PC-3 (cell line): ENCODE measurements at regions not wholly inside any gene's neighbourhood (a gene's known extent, or its start where the extent isn't known, plus 50 kb on each side); places are given as distances from the start of the nearest gene placed in this dataset.

Experiments used
- ATAC-seq: fragments of 200-7000 bp; cut with Tn5 transposase; 2 replicates; pipeline ENCODE4 v1.9.1; 2020; ENCODE audit warnings: mild to moderate bottlenecking, moderate library complexity
- BruUV-seq: library from RNA; stranded (reverse); fragments of 400-500 nt; replicated peaks from 2 replicates; lab custom pipeline; 2021; lab: Mats Ljungman, UMichigan
- CTCF ChIA-PET: fragments of 300-600 bp; sonication (Branson Sonifier 250); formaldehyde crosslinking; loops from one replicate; lab custom pipeline; 2022; ENCODE audit warnings: antibody characterized with exemption; lab: Charles Lee
- POLR2A ChIA-PET: fragments of 300-600 bp; sonication (Branson Sonifier 250); formaldehyde crosslinking; loops from one replicate; lab custom pipeline; 2022; ENCODE audit warnings: antibody characterized with exemption; ENCODE audit not compliant: unreplicated experiment; lab: Charles Lee
- DNase-seq: peaks from one replicate; pipeline ENCODE4 v3.0.0-alpha.2; 2015
- H2AFZ ChIP-seq: fragments of 300-600 bp; sonication (generic); 2 replicates; pipeline ENCODE4 v1.6.0; 2016; ENCODE audit warnings: antibody characterized with exemption, low read length
- H3F3A ChIP-seq: fragments of 300-600 bp; sonication (generic); one replicate; pipeline ENCODE4 v1.6.0; 2017; ENCODE audit warnings: antibody characterized with exemption, low read length, control low read depth, mild to moderate bottlenecking; ENCODE audit not compliant: unreplicated experiment
- H3K27ac ChIP-seq: fragments of 300-600 bp; sonication (generic); 2 replicates; pipeline ENCODE4 v1.5.1; 2016; ENCODE audit warnings: mild to moderate bottlenecking, low read length
- H3K27me3 ChIP-seq: fragments of 300-600 bp; sonication (generic); 2 replicates; pipeline ENCODE4 v1.6.1; 2016; ENCODE audit warnings: low read length, mixed read lengths
- H3K36me3 ChIP-seq: fragments of 300-600 bp; sonication (generic); 2 replicates; pipeline ENCODE4 v1.6.1; 2016; ENCODE audit warnings: low read depth, mixed run types, low read length, mixed read lengths
- H3K4me1 ChIP-seq: fragments of 300-600 bp; sonication (generic); 2 replicates; pipeline ENCODE4 v1.5.1; 2016; ENCODE audit warnings: low read length; ENCODE audit not compliant: insufficient read depth
- H3K4me2 ChIP-seq: fragments of 300-600 bp; sonication (generic); 2 replicates; pipeline ENCODE4 v1.6.0; 2016; ENCODE audit warnings: low read length
- H3K4me3 ChIP-seq: fragments of 300-600 bp; sonication (generic); 2 replicates; pipeline ENCODE4 v1.5.1; 2016; ENCODE audit warnings: mild to moderate bottlenecking, low read length, mixed read lengths
- H3K79me2 ChIP-seq: fragments of 300-600 bp; sonication (generic); 2 replicates; pipeline ENCODE4 v1.6.1; 2017; ENCODE audit warnings: low read length, mixed read lengths
- H3K9ac ChIP-seq: fragments of 300-600 bp; sonication (generic); 2 replicates; pipeline ENCODE4 v1.6.0; 2016; ENCODE audit warnings: mild to moderate bottlenecking, low read length
- H3K9me2 ChIP-seq: fragments of 300-600 bp; sonication (generic); replicated peaks from 2 replicates; pipeline ENCODE4 v1.6.1; 2016; ENCODE audit warnings: mixed run types, low read length, mixed read lengths
- H3K9me3 ChIP-seq: fragments of 300-600 bp; sonication (generic); 2 replicates; pipeline ENCODE4 v1.6.1; 2016; ENCODE audit warnings: low read length, mixed read lengths
- H4K20me1 ChIP-seq: fragments of 300-600 bp; sonication (generic); 2 replicates; pipeline ENCODE4 v1.6.1; 2016; ENCODE audit warnings: low read length, mixed read lengths
- CTCF ChIP-seq: fragments of 300-600 bp; sonication (generic); conservative IDR thresholded peaks from 2 replicates; pipeline ENCODE4 v1.5.1; 2017; ENCODE audit warnings: antibody characterized with exemption, low read depth, mild to moderate bottlenecking, low read length
- EZH2 ChIP-seq: fragments of 300-600 bp; sonication (generic); IDR thresholded peaks from one replicate; pipeline ENCODE4 v1.6.1; 2017; ENCODE audit warnings: antibody characterized with exemption, mild to moderate bottlenecking, low read length; ENCODE audit not compliant: unreplicated experiment
- EZH2phosphoT487 ChIP-seq: fragments of 300-600 bp; sonication (generic); IDR thresholded peaks from 2 replicates; pipeline ENCODE4 v1.6.1; 2018; ENCODE audit warnings: mild to moderate bottlenecking, antibody characterized with exemption, low read length, borderline replicate concordance
- intact Hi-C: fragments of 100-400 bp; cut with micrococcal nuclease; formaldehyde crosslinking; loops from 2 replicates; pipeline ENCODE4 v1.9.0; 2023

GRCh38 chr15:87756072-87756471, 500.5 kb downstream of the NTRK3 start:
- ChIA-PET POLR2A (no interaction called here), CTCF (no interaction called here)
- H3K4me3 ChIP-seq, result no peak overlapping the region
- H3K4me1 ChIP-seq, result peaks cover 14% of the 10 kb centered on the region; the same call in 1 of the 2 replicates
- H3K27me3 ChIP-seq, result no peaks in the 10 kb centered on the region
- H3K9me3 ChIP-seq, result no peaks in the 10 kb centered on the region; the same call in 1 of the 2 replicates
- H3K79me2 ChIP-seq, result no peaks in the 10 kb centered on the region
- no peak overlapping the region for H3K4me2 ChIP-seq
- H3K9me2 ChIP-seq, result no peaks in the 10 kb centered on the region
- H3F3A ChIP-seq, result no peaks in the 10 kb centered on the region
- BruUV-seq, result no TSS peak
- TF ChIP-seq CTCF (no peak), EZH2 (no peak), EZH2phosphoT487 (no peak)
- no peak overlapping the region for H2AFZ ChIP-seq
- no peaks in the 10 kb centered on the region for H3K36me3 ChIP-seq
- H3K9ac ChIP-seq, result no peak overlapping the region
- no peak for ATAC-seq
- no peak overlapping the region for H3K27ac ChIP-seq
- no peak for DNase-seq
- intact Hi-C loops, result no loop called here
- no peaks in the 10 kb centered on the region for H4K20me1 ChIP-seq

GRCh38 chr15:87755226-87755625, 501.3 kb downstream of the NTRK3 start:
- Histone ChIP-seq H3F3A (no peaks in the 10 kb centered on the region), H3K4me2 (no peak overlapping the region), H3K4me1 (peaks cover 14% of the 10 kb centered on the region; the same call in 1 of the 2 replicates), H4K20me1 (no peaks in the 10 kb centered on the region), H3K27ac (no peak overlapping the region), H3K4me3 (no peak overlapping the region), H3K79me2 (no peaks in the 10 kb centered on the region), H3K36me3 (no peaks in the 10 kb centered on the region), H2AFZ (no peak overlapping the region), H3K9me2 (no peaks in the 10 kb centered on the region), H3K9ac (no peak overlapping the region), H3K9me3 (no peaks in the 10 kb centered on the region), H3K27me3 (no peaks in the 10 kb centered on the region)
- intact Hi-C loops, result no loop called here
- no TSS peak for BruUV-seq
- DNase-seq, result peak; percentile 35
- CTCF ChIA-PET, result no interaction called here
- POLR2A ChIA-PET, result no interaction called here
- TF ChIP-seq EZH2, result no peak
- no peak for TF ChIP-seq CTCF
- TF ChIP-seq EZH2phosphoT487, result no peak
- ATAC-seq, result no peak

GRCh38 chr15:87753539-87753938, 503.0 kb downstream of the NTRK3 start:
- H3K9me2 ChIP-seq, result no peaks in the 10 kb centered on the region
- H3K4me1 ChIP-seq, result peaks cover 14% of the 10 kb centered on the region; the same call in 1 of the 2 replicates
- DNase-seq (no peak), ATAC-seq (no peak)
- no peak overlapping the region for H3K9ac ChIP-seq
- H3K27me3 ChIP-seq, result no peaks in the 10 kb centered on the region
- H2AFZ ChIP-seq, result no peak overlapping the region
- no peak overlapping the region for H3K27ac ChIP-seq
- no peaks in the 10 kb centered on the region for H4K20me1 ChIP-seq
- ChIA-PET POLR2A (no interaction called here), CTCF (no interaction called here)
- H3K79me2 ChIP-seq, result no peaks in the 10 kb centered on the region
- H3K36me3 ChIP-seq, result no peaks in the 10 kb centered on the region
- TF ChIP-seq EZH2 (no peak), CTCF (no peak), EZH2phosphoT487 (no peak)
- H3K4me2 ChIP-seq, result no peak overlapping the region
- H3K9me3 ChIP-seq, result no peaks in the 10 kb centered on the region
- H3F3A ChIP-seq, result no peaks in the 10 kb centered on the region
- intact Hi-C loops, result no loop called here
- H3K4me3 ChIP-seq, result no peak overlapping the region
- BruUV-seq, result no TSS peak
